H1 (cell line): ENCODE measurements at regions not wholly inside any gene's neighbourhood (a gene's known extent, or its start where the extent isn't known, plus 50 kb on each side); places are given as distances from the start of the nearest gene placed in this dataset.

Source experiments
- BCL11A ChIP-seq, 2 experiments: IDR thresholded peaks; one replicate each; pipeline ENCODE4 v1.6.1; 2011; ENCODE audit warnings: low read depth in 2 of 2, low read length in 2 of 2, mild to moderate bottlenecking in 2 of 2
- CHD1 ChIP-seq: IDR thresholded peaks from 2 replicates; pipeline ENCODE4 v1.6.1; 2012; ENCODE audit warnings: low read depth, low read length, improper control_type of control experiment
- HDAC6 ChIP-seq: IDR thresholded peaks from one replicate; pipeline ENCODE4 v1.7.1; 2012; ENCODE audit warnings: low read depth, mild to moderate bottlenecking, inconsistent platforms, low read length, moderate library complexity
- KDM5A ChIP-seq: fragments of 200-600 bp; IDR thresholded peaks from 2 replicates; pipeline ENCODE4 v1.7.1; 2012; ENCODE audit warnings: mild to moderate bottlenecking, low read length, inconsistent platforms, mixed read lengths
- NRF1 ChIP-seq: IDR thresholded peaks from 2 replicates; pipeline ENCODE4 v1.6.1; 2011; ENCODE audit warnings: mild to moderate bottlenecking, low read depth, low read length, improper control_type of control experiment
- RFX5 ChIP-seq: IDR thresholded peaks from 2 replicates; pipeline ENCODE4 v1.6.1; 2011; ENCODE audit warnings: low read depth, low read length, improper control_type of control experiment, borderline replicate concordance
- SAP30 ChIP-seq: fragments of 300-600 bp; sonication (generic); IDR thresholded peaks from 2 replicates; pipeline ENCODE4 v1.7.1; 2012; ENCODE audit warnings: low read length, moderate library complexity, mild to moderate bottlenecking, inconsistent platforms; ENCODE audit not compliant: insufficient read depth, insufficient replicate concordance
- SIX5 ChIP-seq: IDR thresholded peaks from 2 replicates; pipeline ENCODE4 v1.6.1; 2011; ENCODE audit warnings: mild to moderate bottlenecking, low read depth, low read length
- TF ChIP-seq, protein P1 (sequence below): fragments of 300-600 bp; sonication (generic); IDR thresholded peaks from 2 replicates; pipeline ENCODE4 v1.7.1; 2012; ENCODE audit warnings: low read length, moderate library complexity, mild to moderate bottlenecking, inconsistent platforms; ENCODE audit not compliant: insufficient replicate concordance
- TF ChIP-seq, protein P2 (sequence below): IDR thresholded peaks from 2 replicates; pipeline ENCODE4 v1.6.1; 2011; ENCODE audit warnings: low read depth, mild to moderate bottlenecking, low read length; ENCODE audit not compliant: insufficient read depth

DNA sequence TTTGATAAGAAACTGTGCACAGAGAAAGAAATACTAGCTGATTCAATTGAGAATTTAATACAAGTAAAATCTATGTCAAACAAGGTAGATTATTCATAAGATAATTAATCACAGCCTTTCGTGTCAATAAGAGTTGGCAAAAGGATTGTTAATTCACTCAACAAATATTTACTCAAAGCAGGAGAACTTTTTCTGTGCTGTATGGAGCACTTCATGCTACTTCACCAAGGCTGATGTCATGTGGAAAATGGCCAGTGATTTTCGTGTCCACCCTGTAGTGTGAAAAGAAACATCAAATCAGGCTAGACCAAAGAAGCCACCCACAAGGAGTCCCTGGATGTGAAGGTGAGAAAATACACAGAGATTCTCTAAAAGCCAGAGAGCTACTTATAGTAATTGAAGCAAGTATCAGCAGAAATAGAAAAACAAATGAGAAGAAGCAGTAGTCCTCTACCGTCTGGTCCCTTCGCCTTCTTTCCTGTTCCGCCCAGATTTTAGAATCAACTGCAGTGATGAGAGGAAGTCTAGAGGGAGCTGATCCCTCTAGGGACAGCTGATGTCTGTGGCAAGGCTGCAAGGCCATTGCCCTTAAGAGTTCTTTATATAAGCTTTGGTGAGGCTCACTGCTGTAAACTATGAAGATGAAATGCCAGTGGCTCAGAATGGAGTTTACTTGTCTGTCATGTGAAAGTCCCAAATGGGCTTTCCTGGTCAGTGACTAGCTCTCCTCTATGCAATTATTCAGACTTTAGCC is 201.3 kb upstream of the APCDD1 start (continued):
- TF ChIP-seq, protein P1, sequence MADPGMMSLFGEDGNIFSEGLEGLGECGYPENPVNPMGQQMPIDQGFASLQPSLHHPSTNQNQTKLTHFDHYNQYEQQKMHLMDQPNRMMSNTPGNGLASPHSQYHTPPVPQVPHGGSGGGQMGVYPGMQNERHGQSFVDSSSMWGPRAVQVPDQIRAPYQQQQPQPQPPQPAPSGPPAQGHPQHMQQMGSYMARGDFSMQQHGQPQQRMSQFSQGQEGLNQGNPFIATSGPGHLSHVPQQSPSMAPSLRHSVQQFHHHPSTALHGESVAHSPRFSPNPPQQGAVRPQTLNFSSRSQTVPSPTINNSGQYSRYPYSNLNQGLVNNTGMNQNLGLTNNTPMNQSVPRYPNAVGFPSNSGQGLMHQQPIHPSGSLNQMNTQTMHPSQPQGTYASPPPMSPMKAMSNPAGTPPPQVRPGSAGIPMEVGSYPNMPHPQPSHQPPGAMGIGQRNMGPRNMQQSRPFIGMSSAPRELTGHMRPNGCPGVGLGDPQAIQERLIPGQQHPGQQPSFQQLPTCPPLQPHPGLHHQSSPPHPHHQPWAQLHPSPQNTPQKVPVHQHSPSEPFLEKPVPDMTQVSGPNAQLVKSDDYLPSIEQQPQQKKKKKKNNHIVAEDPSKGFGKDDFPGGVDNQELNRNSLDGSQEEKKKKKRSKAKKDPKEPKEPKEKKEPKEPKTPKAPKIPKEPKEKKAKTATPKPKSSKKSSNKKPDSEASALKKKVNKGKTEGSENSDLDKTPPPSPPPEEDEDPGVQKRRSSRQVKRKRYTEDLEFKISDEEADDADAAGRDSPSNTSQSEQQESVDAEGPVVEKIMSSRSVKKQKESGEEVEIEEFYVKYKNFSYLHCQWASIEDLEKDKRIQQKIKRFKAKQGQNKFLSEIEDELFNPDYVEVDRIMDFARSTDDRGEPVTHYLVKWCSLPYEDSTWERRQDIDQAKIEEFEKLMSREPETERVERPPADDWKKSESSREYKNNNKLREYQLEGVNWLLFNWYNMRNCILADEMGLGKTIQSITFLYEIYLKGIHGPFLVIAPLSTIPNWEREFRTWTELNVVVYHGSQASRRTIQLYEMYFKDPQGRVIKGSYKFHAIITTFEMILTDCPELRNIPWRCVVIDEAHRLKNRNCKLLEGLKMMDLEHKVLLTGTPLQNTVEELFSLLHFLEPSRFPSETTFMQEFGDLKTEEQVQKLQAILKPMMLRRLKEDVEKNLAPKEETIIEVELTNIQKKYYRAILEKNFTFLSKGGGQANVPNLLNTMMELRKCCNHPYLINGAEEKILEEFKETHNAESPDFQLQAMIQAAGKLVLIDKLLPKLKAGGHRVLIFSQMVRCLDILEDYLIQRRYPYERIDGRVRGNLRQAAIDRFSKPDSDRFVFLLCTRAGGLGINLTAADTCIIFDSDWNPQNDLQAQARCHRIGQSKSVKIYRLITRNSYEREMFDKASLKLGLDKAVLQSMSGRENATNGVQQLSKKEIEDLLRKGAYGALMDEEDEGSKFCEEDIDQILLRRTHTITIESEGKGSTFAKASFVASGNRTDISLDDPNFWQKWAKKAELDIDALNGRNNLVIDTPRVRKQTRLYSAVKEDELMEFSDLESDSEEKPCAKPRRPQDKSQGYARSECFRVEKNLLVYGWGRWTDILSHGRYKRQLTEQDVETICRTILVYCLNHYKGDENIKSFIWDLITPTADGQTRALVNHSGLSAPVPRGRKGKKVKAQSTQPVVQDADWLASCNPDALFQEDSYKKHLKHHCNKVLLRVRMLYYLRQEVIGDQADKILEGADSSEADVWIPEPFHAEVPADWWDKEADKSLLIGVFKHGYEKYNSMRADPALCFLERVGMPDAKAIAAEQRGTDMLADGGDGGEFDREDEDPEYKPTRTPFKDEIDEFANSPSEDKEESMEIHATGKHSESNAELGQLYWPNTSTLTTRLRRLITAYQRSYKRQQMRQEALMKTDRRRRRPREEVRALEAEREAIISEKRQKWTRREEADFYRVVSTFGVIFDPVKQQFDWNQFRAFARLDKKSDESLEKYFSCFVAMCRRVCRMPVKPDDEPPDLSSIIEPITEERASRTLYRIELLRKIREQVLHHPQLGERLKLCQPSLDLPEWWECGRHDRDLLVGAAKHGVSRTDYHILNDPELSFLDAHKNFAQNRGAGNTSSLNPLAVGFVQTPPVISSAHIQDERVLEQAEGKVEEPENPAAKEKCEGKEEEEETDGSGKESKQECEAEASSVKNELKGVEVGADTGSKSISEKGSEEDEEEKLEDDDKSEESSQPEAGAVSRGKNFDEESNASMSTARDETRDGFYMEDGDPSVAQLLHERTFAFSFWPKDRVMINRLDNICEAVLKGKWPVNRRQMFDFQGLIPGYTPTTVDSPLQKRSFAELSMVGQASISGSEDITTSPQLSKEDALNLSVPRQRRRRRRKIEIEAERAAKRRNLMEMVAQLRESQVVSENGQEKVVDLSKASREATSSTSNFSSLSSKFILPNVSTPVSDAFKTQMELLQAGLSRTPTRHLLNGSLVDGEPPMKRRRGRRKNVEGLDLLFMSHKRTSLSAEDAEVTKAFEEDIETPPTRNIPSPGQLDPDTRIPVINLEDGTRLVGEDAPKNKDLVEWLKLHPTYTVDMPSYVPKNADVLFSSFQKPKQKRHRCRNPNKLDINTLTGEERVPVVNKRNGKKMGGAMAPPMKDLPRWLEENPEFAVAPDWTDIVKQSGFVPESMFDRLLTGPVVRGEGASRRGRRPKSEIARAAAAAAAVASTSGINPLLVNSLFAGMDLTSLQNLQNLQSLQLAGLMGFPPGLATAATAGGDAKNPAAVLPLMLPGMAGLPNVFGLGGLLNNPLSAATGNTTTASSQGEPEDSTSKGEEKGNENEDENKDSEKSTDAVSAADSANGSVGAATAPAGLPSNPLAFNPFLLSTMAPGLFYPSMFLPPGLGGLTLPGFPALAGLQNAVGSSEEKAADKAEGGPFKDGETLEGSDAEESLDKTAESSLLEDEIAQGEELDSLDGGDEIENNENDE, result no peak
- no peak for TF ChIP-seq HDAC6
- no peak for TF ChIP-seq RFX5
- no peak for TF ChIP-seq KDM5A
- TF ChIP-seq, protein P2, sequence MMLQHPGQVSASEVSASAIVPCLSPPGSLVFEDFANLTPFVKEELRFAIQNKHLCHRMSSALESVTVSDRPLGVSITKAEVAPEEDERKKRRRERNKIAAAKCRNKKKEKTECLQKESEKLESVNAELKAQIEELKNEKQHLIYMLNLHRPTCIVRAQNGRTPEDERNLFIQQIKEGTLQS, result no peak
- TF ChIP-seq CHD1, result no peak
- TF ChIP-seq BCL11A (IDR thresholded peaks at IDR 0.05; ENCODE audit: low read depth in 2 of 2, low read length in 2 of 2), result no peak
- TF ChIP-seq NRF1, result no peak
- TF ChIP-seq SIX5, result no peak
- no peak for TF ChIP-seq SAP30
